VCaP (cell line): ENCODE measurements at regions not wholly inside any gene's neighbourhood (a gene's known extent, or its start where the extent isn't known, plus 50 kb on each side); places are given as distances from the start of the nearest gene placed in this dataset.

ENCODE experiments used
- H3K27ac ChIP-seq: fragments of 450-650 bp; 2 replicates; pipeline ENCODE4 v1.5.1; 2017
- CTCF ChIP-seq: fragments of 450-650 bp; conservative IDR thresholded peaks from 2 replicates; pipeline ENCODE4 v1.5.1; 2017; ENCODE audit warnings: mild to moderate bottlenecking, moderate library complexity

GRCh38 chr2:458425-458815 is 170.5 kb upstream of the ALKAL2 start:
- no peak for TF ChIP-seq CTCF
- peak overlapping the region; percentile 93; the same call in 1 of the 2 replicates for H3K27ac ChIP-seq

GRCh38 chr2:457792-458424 is 170.0 kb upstream of the ALKAL2 start:
- peak overlapping the region; percentile 93 for H3K27ac ChIP-seq
- no peak for TF ChIP-seq CTCF

- peak overlapping the region; percentile 93 for H3K27ac ChIP-seq
- no peak for TF ChIP-seq CTCF
Observed at GRCh38 chr2:457262-457661, 169.4 kb upstream of the ALKAL2 start.

- no peak for TF ChIP-seq CTCF
- peak overlapping the region; percentile 93 for H3K27ac ChIP-seq
Observed at GRCh38 chr2:455913-456312, 168.0 kb upstream of the ALKAL2 start.

GRCh38 chr2:455015-455705 is 167.3 kb upstream of the ALKAL2 start:
- TF ChIP-seq CTCF = no peak
- peak overlapping the region; percentile 93 for H3K27ac ChIP-seq

GRCh38 chr2:453132-453531 is 165.2 kb upstream of the ALKAL2 start:
- no peak for TF ChIP-seq CTCF
- no peak overlapping the region for H3K27ac ChIP-seq

GRCh38 chr2:451495-451894 is 163.6 kb upstream of the ALKAL2 start:
- TF ChIP-seq CTCF = no peak

More at GRCh38 chr2:451495-451894, 163.6 kb upstream of the ALKAL2 start:
- no peak overlapping the region for H3K27ac ChIP-seq
